Osteocyte (in vitro differentiated cells): ENCODE measurements at regions not wholly inside any gene's neighbourhood (a gene's known extent, or its start where the extent isn't known, plus 50 kb on each side); places are given as distances from the start of the nearest gene placed in this dataset.

Experiments
- DNase-seq: peaks from one replicate; pipeline ENCODE4 v3.0.0; 2021; ENCODE audit warnings: mixed read lengths; ENCODE audit not compliant: unreplicated experiment; ENCODE audit errors: extremely low spot score
- H3K27ac Mint-ChIP-seq: one replicate; pipeline ENCODE4 v1.8.0; 2021; ENCODE audit warnings: mild to moderate bottlenecking, mixed read lengths; ENCODE audit not compliant: unreplicated experiment
- H3K27me3 Mint-ChIP-seq: one replicate; pipeline ENCODE4 v1.8.0; 2021; ENCODE audit warnings: mixed read lengths; ENCODE audit not compliant: unreplicated experiment
- H3K36me3 Mint-ChIP-seq: one replicate; pipeline ENCODE4 v1.8.0; 2021; ENCODE audit warnings: mixed read lengths; ENCODE audit not compliant: unreplicated experiment
- H3K4me1 Mint-ChIP-seq: one replicate; pipeline ENCODE4 v1.8.0; 2021; ENCODE audit warnings: mixed read lengths; ENCODE audit not compliant: unreplicated experiment
- H3K4me3 Mint-ChIP-seq: one replicate; pipeline ENCODE4 v1.8.0; 2021; ENCODE audit warnings: mild to moderate bottlenecking, moderate library complexity, mixed read lengths; ENCODE audit not compliant: unreplicated experiment
- H3K9me3 Mint-ChIP-seq: one replicate; pipeline ENCODE4 v1.8.0; 2021; ENCODE audit warnings: mixed read lengths; ENCODE audit not compliant: unreplicated experiment
- TF ChIP-seq, protein P1 (sequence below): fragments of 200-600 bp; sonication (generic); IDR thresholded peaks from 2 replicates; pipeline ENCODE4 v1.5.0; 2021; ENCODE audit warnings: antibody characterized with exemption, mild to moderate bottlenecking, moderate library complexity

DNA sequence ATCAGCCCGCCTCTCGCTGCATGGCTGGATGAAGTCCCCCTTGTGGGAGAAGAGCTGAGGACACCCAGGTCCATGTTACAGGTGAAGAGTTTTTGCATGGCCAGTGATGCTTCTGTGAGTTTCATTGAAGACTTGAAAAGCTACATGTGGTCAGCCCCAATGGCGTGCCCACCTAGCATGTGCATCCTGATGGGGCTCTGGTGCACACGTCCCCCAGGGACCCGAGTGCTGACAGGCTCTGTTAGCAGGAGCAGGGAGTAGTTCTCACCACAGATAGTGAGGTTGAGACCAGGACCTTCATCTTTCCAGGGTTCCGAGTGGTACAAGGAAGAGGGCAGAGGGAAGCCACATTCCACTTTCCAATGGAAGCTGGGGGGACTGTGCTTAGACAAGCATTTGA is 184.8 kb upstream of the C1orf174 start:
- no peak for DNase-seq
- Mint-ChIP-seq H3K9me3 (peaks cover 34% of the 10 kb centered on the region), H3K4me1 (no peaks in the 10 kb centered on the region), H3K27me3 (no peaks in the 10 kb centered on the region), H3K27ac (no peak overlapping the region), H3K4me3 (no peak overlapping the region), H3K36me3 (no peaks in the 10 kb centered on the region)
- TF ChIP-seq, protein P1, sequence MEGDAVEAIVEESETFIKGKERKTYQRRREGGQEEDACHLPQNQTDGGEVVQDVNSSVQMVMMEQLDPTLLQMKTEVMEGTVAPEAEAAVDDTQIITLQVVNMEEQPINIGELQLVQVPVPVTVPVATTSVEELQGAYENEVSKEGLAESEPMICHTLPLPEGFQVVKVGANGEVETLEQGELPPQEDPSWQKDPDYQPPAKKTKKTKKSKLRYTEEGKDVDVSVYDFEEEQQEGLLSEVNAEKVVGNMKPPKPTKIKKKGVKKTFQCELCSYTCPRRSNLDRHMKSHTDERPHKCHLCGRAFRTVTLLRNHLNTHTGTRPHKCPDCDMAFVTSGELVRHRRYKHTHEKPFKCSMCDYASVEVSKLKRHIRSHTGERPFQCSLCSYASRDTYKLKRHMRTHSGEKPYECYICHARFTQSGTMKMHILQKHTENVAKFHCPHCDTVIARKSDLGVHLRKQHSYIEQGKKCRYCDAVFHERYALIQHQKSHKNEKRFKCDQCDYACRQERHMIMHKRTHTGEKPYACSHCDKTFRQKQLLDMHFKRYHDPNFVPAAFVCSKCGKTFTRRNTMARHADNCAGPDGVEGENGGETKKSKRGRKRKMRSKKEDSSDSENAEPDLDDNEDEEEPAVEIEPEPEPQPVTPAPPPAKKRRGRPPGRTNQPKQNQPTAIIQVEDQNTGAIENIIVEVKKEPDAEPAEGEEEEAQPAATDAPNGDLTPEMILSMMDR: no peak

DNA sequence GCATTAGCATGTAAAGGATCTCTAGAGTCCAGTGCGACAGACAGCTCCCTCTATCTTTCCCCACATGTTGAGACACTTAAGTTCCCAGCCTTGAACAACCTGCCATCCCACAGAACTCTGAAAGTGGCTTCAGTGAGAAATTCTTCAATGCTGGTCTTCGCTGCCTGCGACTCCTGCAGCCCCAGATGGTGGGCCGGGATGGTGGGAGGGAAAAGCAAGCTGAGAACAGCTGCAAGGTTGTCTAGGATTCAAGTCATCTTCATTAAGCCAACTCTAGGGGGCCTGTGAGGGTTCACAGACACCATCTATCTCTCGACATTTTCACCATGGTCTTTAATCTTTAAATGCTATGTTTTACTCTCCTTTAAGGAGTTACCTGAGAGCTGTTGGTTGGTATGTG is 185.5 kb upstream of the C1orf174 start:
- no peaks in the 10 kb centered on the region for H3K4me1 Mint-ChIP-seq
- H3K27ac Mint-ChIP-seq: no peak overlapping the region
- H3K9me3 Mint-ChIP-seq: peaks cover 28% of the 10 kb centered on the region

DNA sequence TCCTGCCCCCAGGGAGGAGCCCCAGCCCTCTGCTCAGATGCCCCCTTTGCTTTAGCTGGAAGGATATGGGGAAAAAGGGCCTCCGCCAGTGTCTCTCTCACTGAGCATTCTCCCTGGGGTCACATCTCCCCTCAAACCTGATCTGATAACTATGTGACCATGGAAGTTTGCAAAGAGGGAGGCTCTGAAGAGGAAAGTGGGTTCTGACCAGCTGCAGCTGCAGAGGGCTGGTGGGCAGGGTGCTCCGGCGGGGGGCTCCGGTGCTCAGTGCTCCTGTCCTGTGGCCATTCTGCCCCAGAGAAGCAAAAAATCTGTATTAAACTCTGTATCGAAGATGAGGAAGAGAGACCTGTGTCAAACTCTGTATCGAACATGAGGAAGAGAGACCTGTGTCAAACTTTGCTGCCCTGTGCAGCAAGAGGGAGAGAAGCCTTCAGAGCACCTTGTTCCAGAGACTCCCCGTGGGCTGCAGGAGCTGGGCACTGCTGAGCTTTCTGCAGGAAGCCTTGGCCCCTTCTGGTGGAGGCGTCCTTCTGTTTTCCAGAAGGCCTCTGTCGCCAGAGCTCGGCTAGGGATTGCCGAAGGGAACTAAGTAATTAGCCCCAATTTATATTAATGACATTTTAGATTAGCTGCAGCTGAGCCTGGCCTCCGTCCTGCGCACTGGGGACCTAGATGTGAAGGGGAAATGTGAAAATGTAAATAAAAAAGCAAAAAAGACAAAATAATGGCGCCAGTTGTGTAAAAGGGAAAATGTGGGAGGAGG is 186.2 kb upstream of the C1orf174 start:
- no peaks in the 10 kb centered on the region for H3K4me1 Mint-ChIP-seq
- TF ChIP-seq, protein P1: no peak
- H3K27ac Mint-ChIP-seq: no peak overlapping the region
- DNase-seq: no peak
- H3K9me3 Mint-ChIP-seq: peaks cover 21% of the 10 kb centered on the region
- H3K4me3 Mint-ChIP-seq: no peak overlapping the region
- H3K27me3 Mint-ChIP-seq: no peaks in the 10 kb centered on the region
- no peaks in the 10 kb centered on the region for H3K36me3 Mint-ChIP-seq

More for the DNA sequence above, 185.5 kb upstream of the C1orf174 start:
- H3K36me3 Mint-ChIP-seq: no peaks in the 10 kb centered on the region
- TF ChIP-seq, protein P1: no peak
- DNase-seq: no peak
- no peaks in the 10 kb centered on the region for H3K27me3 Mint-ChIP-seq
- H3K4me3 Mint-ChIP-seq: no peak overlapping the region

DNA sequence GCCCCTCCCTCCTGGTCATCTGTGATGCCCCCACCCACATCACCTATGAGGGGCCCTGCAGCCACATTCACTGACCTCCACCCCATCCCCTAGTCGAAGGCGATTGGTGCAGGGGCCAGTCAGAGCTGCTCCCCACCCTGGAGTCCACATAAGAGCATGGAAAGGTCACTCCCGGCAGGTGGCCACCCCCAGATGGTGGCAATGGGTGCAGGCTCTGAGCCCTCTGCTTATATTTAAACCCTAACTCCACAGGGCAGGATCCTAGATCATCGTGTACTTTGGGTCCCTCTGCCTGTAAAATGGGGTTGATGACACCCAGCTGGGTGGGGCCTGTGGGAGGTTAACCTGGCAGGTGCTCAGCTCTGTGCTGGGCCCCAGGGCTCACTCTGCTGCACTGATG is 186.8 kb upstream of the C1orf174 start:
- Mint-ChIP-seq H3K27me3 (no peaks in the 10 kb centered on the region), H3K36me3 (no peaks in the 10 kb centered on the region)

More for the DNA sequence above, 186.8 kb upstream of the C1orf174 start:
- no peak for DNase-seq
- TF ChIP-seq, protein P1: no peak
- Mint-ChIP-seq H3K4me3 (no peak overlapping the region), H3K4me1 (no peaks in the 10 kb centered on the region), H3K9me3 (peaks cover 21% of the 10 kb centered on the region), H3K27ac (no peak overlapping the region)
